GM18868 (cell line): ENCODE measurements at regions not wholly inside any gene's neighbourhood (a gene's known extent, or its start where the extent isn't known, plus 50 kb on each side); places are given as distances from the start of the nearest gene placed in this dataset.

Source experiments
- ATAC-seq: cut with Tn5 transposase; IDR thresholded peaks from one replicate; pipeline ENCODE4 v1.9.1; 2021; ENCODE audit warnings: mild to moderate bottlenecking, moderate library complexity; ENCODE audit not compliant: unreplicated experiment

DNA sequence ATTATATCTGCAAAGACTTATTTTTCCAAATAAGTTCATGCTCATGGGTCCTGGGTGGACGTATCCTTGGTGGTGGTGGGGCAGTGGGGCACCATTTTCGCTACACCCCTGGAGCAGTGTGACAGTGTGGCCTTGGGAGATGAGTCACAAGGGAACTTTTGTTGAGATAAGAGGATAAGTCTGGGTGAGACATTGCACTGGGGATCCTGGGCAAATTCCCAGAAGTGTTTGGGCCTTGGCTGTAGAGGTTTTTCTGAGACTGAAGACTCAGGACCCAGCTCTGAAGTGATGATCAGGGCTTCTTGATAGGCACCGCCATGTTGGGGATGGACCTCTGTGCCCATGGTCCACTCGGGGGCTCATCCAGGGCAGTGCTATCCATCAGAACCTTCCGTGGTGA lies 149.4 kb downstream of the MACROH2A1 start:
- ATAC-seq: no peak

DNA sequence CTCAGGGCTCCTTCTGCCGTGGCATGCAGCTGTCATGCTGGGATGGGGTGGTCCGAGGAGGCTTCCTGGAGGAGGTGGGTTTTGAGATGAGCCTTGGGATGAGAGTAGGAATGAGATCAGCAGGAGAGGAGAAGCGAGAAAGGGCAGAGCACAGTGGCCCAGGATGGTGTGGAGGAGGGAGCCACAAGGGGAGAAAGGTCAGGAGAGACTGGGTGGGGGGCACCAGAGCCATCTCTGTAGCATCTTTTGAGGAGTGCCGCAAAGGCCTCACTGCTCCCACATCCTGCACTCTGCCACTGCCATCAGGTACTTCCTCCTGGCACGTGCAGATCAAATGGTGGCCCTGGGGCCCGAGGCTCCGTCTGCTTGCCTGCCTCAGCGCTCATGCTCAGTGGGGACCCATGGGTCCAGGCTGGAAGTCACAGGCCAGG lies 150.2 kb downstream of the MACROH2A1 start:
- no peak for ATAC-seq

DNA sequence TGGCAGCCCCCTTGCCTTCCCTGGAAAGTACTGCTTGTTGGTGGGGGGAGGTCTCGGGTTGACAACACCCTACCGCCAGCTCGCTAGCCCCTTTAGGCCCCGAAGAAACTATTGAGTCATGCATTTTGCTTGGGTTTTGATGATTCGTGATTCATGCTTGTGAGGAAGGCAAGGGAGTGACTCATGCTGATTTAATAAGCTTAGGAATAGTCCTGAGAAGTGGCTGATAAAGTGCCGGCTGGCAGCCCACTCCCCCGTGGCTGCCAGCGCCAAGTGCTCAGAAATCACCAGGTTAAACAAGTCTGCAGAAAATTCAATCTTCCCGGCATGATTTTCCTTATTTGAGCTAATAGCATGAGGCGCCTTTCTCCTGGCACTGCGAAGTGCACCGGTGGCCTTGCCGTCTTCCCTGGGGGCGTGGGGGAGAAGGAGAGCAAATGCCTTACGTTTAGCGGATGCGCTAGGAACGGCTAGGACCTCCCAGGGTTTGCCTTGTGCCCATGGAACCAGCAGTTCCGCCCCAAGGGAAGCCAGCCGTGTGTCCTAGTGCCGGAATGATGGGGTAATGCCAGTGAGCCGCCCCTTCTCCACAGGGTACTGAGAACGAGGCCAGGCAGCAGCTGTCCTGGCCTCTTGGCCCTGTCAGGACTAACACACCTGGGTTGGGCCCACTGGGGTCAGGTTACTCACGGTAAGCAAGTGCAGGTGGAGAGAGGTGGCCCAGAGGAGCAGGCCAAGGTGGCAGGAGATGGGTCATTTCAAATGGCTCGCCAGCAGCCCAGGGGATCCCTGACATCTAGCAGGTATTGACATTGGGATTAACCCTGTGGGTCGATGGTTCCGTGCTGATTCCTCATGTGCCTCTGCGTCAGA lies 151.9 kb downstream of the MACROH2A1 start:
- ATAC-seq: no peak

DNA sequence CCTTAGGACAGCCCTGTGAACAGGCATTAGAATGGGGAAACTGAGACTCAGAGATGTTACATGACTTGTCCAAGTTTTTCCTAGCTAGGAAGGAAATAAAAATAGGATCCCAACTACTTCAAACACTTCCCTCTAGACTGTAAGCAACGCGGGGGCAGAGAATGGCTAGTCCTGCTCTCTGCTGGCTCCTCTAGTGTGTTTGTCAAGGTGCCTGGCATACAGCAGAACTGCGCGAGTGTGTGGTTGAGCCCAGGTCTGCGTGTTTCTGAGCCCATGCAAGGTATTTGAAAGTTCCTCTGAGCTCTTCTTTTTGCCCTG lies 152.5 kb downstream of the MACROH2A1 start:
- ATAC-seq: no peak

DNA sequence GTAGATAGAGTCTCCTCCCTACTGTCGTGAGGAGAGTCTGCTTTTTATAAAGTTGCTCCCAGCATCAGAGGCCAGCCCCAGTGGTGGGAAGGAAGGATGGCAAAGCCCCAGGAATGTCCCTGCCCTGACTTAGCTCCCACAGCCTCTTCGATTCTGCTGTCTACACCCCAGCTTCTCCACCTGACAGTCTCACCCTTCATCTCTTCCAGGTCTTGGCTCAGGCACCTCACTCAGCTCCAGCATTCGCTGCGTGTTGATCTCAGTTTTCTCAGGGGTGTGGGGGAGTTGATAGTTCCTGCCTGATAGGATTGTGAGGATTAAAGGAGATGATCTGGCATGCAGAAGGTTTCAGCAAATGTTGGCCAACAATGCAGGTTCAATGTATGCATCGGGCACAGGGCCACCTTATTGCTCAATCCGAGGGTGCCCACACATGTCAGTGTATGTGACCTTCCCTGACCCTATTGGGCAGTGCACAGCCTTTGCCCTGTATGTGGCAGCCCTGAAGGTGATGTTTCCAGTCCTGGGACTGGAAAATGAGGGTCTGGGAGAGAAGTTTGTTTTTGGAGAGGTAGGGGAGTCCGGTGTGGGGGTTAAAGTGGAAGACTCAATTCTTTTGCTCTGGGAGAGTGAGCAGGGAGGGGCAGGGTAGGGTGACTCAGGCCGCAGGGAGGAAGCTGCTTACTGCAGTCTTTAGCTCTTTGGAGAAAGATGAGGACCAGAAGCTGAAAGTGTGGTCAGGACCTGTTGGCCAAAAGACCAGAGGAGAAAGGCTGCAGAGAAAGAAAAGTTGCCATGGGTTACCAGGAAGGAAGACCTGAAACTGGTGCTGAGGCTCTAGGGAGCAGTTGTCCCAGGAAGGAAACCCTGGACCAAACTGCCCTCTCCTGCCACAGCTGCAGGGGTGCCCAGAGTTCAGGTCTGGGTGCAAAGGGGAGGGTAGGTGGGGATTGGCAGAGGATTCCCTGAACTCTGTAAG lies 153.2 kb downstream of the MACROH2A1 start:
- ATAC-seq: no peak

DNA sequence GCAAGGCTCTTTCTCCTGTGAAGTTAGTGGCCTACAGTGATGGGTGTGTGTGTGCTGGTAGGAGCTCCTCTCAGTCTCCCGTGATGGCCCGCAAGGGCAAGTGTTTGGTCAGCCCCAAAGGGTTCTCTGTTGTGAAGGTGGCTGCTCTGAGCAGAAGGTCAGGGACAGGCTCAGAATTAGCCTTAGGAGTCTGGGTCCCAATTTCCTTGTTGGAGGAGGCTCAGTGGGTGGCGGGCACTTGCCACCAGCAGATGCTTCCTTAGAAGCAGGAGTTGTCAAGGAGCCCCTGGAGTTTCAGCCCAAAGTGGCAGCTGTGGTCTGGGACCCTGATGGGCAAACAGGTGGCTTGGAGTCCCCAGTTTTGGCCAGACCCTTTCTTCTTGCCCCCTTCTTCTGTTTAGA lies 154.4 kb downstream of the MACROH2A1 start:
- no peak for ATAC-seq

DNA sequence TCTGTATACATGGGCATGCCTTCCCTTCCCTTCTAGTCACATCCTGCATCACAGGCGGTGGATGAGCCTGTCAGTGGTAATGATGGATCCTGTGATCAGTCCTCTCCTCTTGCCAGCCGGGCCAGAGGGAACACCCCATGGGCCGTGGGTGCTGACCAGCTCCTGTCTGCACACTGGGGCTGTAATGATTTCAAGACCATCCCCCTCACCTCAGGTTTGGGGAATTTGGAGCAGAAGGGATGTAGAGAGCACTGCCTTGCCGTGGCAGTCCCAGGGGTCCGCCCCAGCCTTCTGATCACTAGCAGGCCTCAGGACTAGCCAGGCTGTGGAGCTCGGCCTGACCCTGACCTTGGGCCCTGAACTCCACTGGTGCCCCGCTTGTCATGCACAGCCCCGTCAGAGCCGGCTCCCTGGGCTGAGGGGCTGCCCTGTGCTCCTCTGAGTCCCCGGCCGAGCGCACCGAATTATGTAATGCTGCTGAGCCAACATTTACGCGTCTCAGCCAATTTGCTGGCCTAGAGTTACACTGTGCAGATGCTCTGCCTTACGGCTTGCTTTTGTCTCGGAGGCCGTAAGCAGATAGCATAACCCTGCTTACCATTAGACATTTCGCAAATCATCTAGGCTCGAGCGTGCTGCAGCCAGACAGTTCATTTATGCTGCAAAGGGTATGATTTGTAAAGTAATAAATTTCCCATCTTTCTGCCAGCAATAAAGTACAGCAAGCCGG lies 155.3 kb downstream of the MACROH2A1 start:
- ATAC-seq: no peak

DNA sequence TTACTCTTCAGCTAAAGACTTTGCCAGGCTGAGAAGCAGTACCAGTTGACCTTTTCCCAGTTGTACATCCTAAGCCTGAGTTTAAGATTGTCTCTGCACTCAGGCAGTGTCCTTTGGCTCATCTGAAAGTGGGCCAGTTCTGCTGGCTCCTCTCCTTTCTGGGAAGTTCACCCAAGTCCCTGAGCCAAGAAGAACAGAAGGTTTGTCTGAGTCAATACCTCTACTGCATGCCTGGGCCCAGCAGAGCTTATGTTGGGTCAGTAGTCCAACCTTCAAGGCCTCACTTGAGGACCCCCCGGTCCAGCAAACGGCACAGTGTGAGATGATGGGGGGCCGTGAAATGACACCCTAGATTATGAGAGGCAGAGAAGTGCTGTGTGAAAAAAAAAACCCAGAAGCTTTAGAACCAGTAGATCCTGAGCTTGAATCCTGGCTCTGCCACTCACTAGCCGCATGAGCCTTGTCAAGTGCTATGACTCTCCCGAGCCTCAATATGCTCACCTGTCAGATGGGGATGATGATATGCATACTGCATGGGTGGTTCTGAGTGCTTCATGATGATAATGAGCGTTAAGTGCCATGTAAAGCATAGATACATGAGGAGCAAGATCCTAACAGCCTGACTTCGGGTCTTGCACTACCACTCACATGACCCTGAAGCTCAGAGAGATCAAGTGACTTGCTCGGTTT lies 156.0 kb downstream of the MACROH2A1 start:
- ATAC-seq: no peak

DNA sequence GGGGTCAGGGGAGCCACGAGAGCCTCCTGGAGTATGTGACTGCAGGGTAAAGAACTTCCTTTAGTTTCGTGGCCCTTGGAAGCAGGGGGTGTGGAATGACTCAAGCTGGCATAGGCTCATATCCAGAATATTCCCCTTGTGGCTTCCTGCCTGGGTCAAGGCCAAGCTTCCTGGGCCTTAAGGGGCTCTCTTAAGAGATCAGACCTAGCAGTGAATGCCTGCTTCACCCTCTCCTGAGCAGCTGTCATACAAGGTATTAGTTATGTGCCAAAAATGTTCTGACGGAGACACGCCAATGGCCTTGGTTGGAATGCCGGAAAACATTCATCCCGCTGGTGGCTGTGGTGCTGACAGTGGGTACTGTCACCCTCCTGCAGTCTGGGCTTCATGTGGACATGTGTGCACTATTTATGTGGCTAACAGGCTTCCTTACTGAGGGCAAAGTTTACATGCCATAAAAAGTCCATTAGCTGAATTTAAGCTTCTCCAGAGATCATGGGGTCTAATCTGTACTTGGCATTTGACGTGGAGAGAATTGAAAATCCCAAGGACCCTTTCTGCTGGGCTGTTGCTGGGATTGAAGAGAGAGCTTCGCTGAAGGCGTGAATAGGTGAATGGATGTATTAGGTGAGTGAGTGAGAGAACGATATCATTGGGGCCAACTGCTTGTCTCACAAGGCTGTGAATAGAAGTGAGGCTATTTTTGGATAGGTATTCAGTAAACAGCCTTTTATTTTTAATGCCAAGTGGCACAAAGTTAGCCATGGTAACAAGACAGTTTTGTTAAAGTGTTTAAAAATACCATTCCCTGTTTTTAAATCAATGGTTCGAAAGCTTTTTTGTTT lies 156.8 kb downstream of the MACROH2A1 start:
- no peak for ATAC-seq

DNA sequence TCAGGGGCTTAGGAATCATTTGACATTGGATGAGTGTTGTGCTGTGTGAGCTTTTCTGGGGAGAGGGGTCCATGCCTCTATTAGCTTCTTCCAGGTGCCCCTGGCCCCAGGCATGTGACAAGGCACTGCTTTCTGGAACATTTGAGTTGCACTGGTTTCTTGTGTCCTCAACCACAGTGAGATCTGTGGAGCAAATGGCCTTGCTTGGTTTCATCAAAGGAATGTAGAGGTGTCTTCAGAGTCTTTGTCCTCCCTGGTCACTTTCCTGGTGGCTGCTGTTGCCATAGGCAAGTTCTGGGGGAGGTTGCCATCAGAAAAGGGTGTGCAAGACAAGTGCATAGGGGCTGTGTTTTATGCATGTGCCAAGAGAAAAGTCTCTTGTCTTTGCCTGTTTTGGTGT lies 157.5 kb downstream of the MACROH2A1 start:
- no peak for ATAC-seq

DNA sequence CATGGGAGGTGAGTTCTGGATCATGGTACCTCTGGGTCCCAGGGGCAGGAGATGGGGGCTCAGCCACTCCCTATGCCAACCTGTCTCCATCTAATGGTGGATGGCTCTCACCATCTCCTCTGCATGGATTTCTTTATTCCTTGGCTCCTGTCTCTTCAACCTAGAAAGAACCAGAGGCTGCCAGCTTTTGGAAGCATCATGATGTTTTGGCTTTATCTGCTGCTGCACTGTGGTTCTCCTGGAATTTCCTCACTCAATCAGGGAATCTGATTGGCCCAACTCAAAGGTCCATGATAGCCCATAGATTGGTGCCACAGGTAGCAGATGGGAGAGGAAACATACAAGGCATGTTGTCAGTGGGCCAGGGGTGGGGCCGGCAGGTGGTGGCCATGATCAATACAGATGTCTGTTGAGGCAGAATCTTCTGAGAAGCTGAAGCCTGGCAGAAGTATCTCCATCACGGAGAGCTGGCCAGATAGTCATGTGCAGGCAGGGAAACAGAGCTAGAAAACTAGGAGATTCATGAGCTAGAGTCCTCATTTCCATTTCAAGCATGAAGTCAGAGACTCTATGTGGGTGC lies 158.2 kb downstream of the MACROH2A1 start:
- ATAC-seq: no peak

DNA sequence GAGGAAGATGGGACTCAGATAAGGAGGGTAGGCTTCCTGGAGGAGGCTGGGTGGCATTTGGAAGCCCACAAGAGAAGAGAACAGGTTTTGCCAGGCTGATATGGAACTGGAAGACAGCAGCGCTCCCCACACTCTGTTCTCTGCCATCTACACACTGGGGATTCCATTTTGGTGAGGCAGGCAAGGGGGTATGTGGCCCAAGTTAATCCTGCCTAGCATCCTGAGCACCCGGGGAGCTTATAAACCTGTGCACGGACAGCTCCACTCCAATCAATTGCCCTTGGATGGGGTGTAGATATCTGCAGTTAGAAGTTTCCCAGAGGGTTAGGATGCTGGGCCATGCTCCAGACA lies 158.8 kb downstream of the MACROH2A1 start:
- ATAC-seq: no peak

DNA sequence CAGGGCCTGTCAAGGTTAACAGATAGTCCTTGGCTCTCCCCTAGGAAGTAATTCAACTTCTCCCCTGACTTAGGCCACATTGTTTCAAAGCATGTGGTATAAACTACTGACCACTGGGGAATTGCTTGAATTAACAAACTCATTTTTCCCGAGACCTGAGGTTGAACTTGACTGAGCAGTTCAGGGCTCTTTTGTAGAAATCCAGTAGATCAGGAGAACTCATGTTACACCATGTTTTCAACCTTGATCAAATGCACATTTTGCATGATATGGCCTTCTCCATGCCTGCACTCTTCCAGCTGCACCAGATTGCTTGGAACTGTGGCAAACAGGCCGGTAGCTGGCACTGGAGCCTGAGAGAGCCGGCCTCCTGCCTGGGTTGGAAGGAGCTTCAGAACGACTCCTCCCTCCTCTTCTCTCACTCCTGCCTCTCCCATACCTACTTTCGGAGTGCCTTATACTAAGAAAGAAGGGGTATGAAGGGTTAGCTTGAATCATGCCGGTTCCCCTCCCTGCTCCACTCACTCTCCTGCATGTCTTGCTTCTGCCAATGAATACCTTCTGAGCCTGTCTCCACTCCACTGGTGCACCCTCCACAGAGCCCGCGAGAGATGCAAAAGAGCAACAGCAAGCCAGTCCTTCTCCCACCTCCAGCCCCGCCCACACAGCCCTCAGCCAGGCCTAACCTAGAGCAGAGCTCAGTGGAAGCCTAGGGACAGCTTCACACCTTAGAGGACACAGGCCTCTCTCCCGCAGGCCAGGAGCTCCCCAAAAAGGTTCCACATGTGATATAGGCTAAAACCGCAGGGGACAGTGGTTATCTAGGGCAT lies 159.4 kb downstream of the MACROH2A1 start:
- ATAC-seq: no peak

DNA sequence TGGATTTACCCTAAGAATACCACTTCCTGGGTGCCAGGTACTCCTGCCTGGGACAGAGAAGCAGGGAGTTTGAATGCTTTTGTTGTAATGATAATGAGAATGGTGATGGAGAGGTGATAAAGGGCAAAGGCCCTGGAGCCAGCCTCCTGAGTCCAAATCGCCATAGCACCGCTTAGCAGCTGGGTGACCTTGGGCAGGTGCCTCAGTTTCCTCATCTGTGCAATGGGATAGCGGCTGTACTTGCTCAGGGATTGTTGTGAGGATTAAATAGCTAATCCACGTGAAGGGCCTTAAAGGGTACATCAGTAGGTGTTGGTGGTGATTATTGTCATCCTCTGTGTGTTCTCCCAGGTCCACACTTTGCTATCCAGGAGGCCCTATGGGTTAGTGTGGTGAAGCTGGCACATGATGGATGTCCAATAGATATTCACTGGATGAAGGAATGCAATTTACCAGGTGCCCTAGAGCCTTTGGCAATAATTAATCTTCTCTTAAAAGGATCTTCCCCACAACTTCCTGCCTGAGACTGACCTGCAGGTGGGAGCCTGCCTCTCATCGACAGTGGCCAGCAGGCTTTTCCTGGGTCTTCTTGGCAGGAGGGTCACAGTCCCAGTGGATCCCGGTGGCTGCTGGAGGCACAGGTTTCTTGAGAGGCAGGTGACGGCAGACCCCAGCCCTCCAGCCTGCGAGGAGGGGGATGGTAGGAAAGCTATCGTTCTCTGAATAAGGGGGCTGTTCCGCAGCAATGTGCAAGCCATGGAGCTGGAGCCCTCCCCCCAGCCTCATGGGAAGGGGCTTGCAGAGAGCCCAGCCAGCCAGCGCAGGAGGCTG lies 160.2 kb downstream of the MACROH2A1 start:
- no peak for ATAC-seq

DNA sequence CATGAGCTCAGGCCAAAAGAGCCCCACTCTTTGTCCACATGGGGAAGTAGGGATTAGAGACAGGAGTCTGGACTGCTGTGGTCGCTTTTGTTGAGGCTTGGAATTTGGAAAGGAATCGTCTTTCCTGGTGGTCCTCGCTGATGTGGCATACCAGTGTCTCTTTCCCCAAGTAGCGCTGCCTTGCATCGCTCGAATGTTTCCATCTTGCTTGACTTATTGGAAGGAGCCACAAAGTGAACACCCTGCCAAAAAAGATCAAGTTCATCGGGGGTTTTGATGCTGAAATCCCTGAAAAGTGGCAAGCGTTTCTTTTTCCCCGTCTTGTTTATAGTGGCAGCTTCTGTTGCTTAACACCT lies 161.3 kb downstream of the MACROH2A1 start:
- ATAC-seq: no peak

DNA sequence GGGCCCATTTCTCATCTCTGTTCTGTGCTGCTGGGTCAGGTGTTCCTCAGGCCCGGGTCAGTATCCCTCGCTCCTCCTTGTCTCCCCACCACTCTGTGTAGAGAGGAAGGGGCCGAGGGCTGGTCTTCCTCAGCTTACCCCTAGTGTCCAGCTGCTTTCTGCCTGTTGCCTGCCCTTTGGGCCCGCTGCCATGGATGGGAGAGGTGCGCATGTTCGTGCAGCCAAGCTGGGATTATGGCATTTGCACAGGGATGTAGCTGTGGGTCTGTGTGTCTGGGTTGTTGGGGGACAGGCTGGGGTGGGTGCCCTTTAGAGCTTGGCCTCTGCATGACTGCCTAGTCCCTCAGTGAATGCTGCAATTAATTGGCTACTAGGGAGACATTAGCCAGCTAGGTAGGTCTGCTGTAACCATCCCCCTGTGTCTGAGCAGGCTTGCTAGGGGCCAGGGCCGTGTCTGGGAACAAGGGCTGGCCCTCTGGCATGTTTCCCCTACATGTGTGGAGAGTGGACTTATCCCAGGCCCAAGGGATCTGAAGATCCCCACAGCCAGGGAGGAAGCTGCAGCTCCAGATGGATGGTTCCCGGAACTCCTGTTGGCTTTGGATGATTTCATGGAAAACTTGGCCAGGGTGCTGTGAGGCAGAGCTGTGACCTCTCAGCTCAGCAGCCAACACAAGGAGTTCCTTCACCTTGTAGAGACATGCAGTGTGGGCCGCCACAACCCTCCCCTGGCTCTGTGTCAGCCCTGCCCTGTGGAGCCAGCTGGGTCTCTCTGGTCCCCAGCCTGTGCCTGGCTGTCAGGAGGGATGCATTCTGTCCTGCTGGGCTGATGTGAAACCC lies 161.9 kb downstream of the MACROH2A1 start:
- no peak for ATAC-seq
